SK-N-SH (cell line): ENCODE measurements at regions not wholly inside any gene's neighbourhood (a gene's known extent, or its start where the extent isn't known, plus 50 kb on each side); places are given as distances from the start of the nearest gene placed in this dataset.

Source experiments
- CTCF ChIP-seq: fragments of 200-600 bp; sonication (generic); IDR thresholded peaks from 2 replicates; pipeline ENCODE4 v1.6.1; 2017; ENCODE audit warnings: antibody characterized with exemption, mild to moderate bottlenecking, moderate library complexity
- EP300 ChIP-seq, 2 experiments: IDR thresholded peaks; 2 replicates each; pipeline versions ENCODE4 v1.4.0 to v1.6.1; 2012; ENCODE audit warnings: borderline replicate concordance in 1 of 2, low read depth in 1 of 2, low read length in 1 of 2
- EZH2phosphoT487 ChIP-seq: fragments of 200-600 bp; sonication (generic); IDR thresholded peaks from 2 replicates; pipeline ENCODE4 v1.6.1; 2017; ENCODE audit warnings: low read depth, mixed run types, mild to moderate bottlenecking, antibody characterized with exemption, moderate library complexity, borderline replicate concordance
- JUND ChIP-seq: IDR thresholded peaks from 2 replicates; pipeline ENCODE4 v1.4.0; 2012
- POLR2AphosphoS5 ChIP-seq: IDR thresholded peaks from 2 replicates; pipeline ENCODE4 v1.6.1; 2012; ENCODE audit warnings: low read depth, low read length
- RAD21 ChIP-seq: IDR thresholded peaks from 2 replicates; pipeline ENCODE4 v1.6.1; 2012; ENCODE audit warnings: mild to moderate bottlenecking, low read length
- RCOR1 ChIP-seq: fragments of 150-350 bp; IDR thresholded peaks from 2 replicates; pipeline ENCODE4 v1.6.1; 2017; ENCODE audit warnings: antibody characterized with exemption, low read length
- SMC3 ChIP-seq: IDR thresholded peaks from 2 replicates; pipeline ENCODE4 v1.6.1; 2012; ENCODE audit warnings: low read depth, low read length, improper control_type of control experiment
- TAF1 ChIP-seq: IDR thresholded peaks from 2 replicates; pipeline ENCODE4 v1.6.1; 2012; ENCODE audit warnings: low read depth, mild to moderate bottlenecking, low read length, moderate library complexity, borderline replicate concordance
- TEAD4 ChIP-seq: IDR thresholded peaks from 2 replicates; pipeline ENCODE4 v1.4.0; 2012; ENCODE audit warnings: mild to moderate bottlenecking, borderline replicate concordance; ENCODE audit not compliant: insufficient read depth
- USF1 ChIP-seq: IDR thresholded peaks from 2 replicates; pipeline ENCODE4 v1.4.0; 2012; ENCODE audit warnings: low read depth, borderline replicate concordance
- ZBTB33 ChIP-seq: IDR thresholded peaks from 2 replicates; pipeline ENCODE4 v1.4.0; 2012; ENCODE audit warnings: low read depth, borderline replicate concordance

- TF ChIP-seq CTCF, result no peak
- no peak for TF ChIP-seq TEAD4
- no peak for TF ChIP-seq EZH2phosphoT487
- no peak for TF ChIP-seq RCOR1
- TF ChIP-seq USF1, result no peak
- TF ChIP-seq RAD21, result no peak
- TF ChIP-seq POLR2AphosphoS5, result no peak
- TF ChIP-seq JUND, result no peak
- no peak for TF ChIP-seq TAF1
- TF ChIP-seq SMC3, result no peak
- no peak for TF ChIP-seq ZBTB33
- TF ChIP-seq EP300 (IDR thresholded peaks at IDR 0.05; ENCODE audit: borderline replicate concordance in 1 of 2, low read depth in 1 of 2, low read length in 1 of 2), result no peak
Measured at GRCh38 chr11:129700701-129701100, 114.9 kb upstream of the TMEM45B start.
